OCI-LY1 (cell line): ENCODE measurements at regions not wholly inside any gene's neighbourhood (a gene's known extent, or its start where the extent isn't known, plus 50 kb on each side); places are given as distances from the start of the nearest gene placed in this dataset.

Experiments used
- H2AFZ ChIP-seq: fragments of 200-600 bp; sonication (generic), shearing (Covaris generic); 2 replicates; pipeline ENCODE4 v1.6.0; 2014; ENCODE audit warnings: antibody characterized with exemption, mild to moderate bottlenecking, low read length
- H3F3A ChIP-seq: fragments of 200-600 bp; sonication (generic), shearing (Covaris generic); 2 replicates; pipeline ENCODE4 v1.6.0; 2014; ENCODE audit warnings: mild to moderate bottlenecking, antibody characterized with exemption, low read length, moderate library complexity; ENCODE audit not compliant: insufficient read depth
- H3K27ac ChIP-seq: fragments of 200-600 bp; sonication (generic); 2 replicates; pipeline ENCODE4 v1.5.1; 2014; ENCODE audit warnings: low read length, mixed run types, mild to moderate bottlenecking, low read depth; ENCODE audit not compliant: poor library complexity, severe bottlenecking
- H3K27me3 ChIP-seq: fragments of 200-600 bp; sonication (generic); 2 replicates; pipeline ENCODE4 v1.6.0; 2014; ENCODE audit warnings: antibody characterized with exemption, mild to moderate bottlenecking, low read length, moderate library complexity; ENCODE audit not compliant: insufficient read depth
- H3K36me3 ChIP-seq: fragments of 200-600 bp; sonication (generic); 2 replicates; pipeline ENCODE4 v1.6.1; 2014; ENCODE audit warnings: mild to moderate bottlenecking, antibody characterized with exemption, low read length, moderate library complexity, mixed read lengths; ENCODE audit not compliant: insufficient read depth
- H3K4me1 ChIP-seq: fragments of 200-600 bp; sonication (generic); 2 replicates; pipeline ENCODE4 v1.5.1; 2014; ENCODE audit warnings: mild to moderate bottlenecking, low read length, moderate library complexity; ENCODE audit not compliant: insufficient read depth, severe bottlenecking
- H3K4me2 ChIP-seq: fragments of 200-600 bp; sonication (generic), shearing (Covaris generic); 2 replicates; pipeline ENCODE4 v1.6.1; 2014; ENCODE audit warnings: low read length
- H3K4me3 ChIP-seq: fragments of 200-600 bp; sonication (generic); 2 replicates; pipeline ENCODE4 v1.5.1; 2014; ENCODE audit warnings: low read length, low read depth, mild to moderate bottlenecking, mixed read lengths; ENCODE audit not compliant: poor library complexity, severe bottlenecking
- H3K79me2 ChIP-seq: fragments of 200-600 bp; shearing (Covaris generic); 2 replicates; pipeline ENCODE4 v1.6.1; 2016; ENCODE audit warnings: mixed run types, low read length, mixed read lengths; ENCODE audit not compliant: insufficient read depth
- H3K9ac ChIP-seq: fragments of 200-600 bp; sonication (generic), shearing (Covaris generic); 2 replicates; pipeline ENCODE4 v1.6.1; 2014; ENCODE audit warnings: mild to moderate bottlenecking, low read length, mixed read lengths
- H3K9me2 ChIP-seq: fragments of 200-600 bp; sonication (generic), shearing (Covaris generic); 2 replicates; pipeline ENCODE4 v1.6.1; 2014; ENCODE audit warnings: low read depth, mild to moderate bottlenecking, low read length, mixed read lengths
- H3K9me3 ChIP-seq: fragments of 200-600 bp; shearing (Covaris generic); 2 replicates; pipeline ENCODE4 v1.6.1; 2014; ENCODE audit warnings: low read length, mixed read lengths
- H4K20me1 ChIP-seq: fragments of 200-600 bp; sonication (generic), shearing (Covaris generic); 2 replicates; pipeline ENCODE4 v1.6.0; 2016; ENCODE audit warnings: mild to moderate bottlenecking, low read length; ENCODE audit not compliant: insufficient read depth
- CTCF ChIP-seq: fragments of 200-600 bp; sonication (generic), shearing (Covaris generic); IDR thresholded peaks from 2 replicates; pipeline ENCODE4 v1.5.1; 2017; ENCODE audit warnings: mild to moderate bottlenecking, antibody characterized with exemption, low read length, moderate library complexity, mixed read lengths
- EZH2 ChIP-seq: fragments of 200-600 bp; sonication (generic), shearing (Covaris generic); IDR thresholded peaks from 2 replicates; pipeline ENCODE4 v1.8.0; 2017; ENCODE audit warnings: borderline replicate concordance, mixed run types, mild to moderate bottlenecking, antibody characterized with exemption, low read length, moderate library complexity, mixed read lengths

GRCh38 chr5:120251898-120252297 is 212.2 kb upstream of the PRR16 start:
- no peak for TF ChIP-seq EZH2
- TF ChIP-seq CTCF: no peak
- Histone ChIP-seq H3K79me2 (no peaks in the 10 kb centered on the region), H3K9me3 (no peaks in the 10 kb centered on the region), H3K4me1 (no peaks in the 10 kb centered on the region), H4K20me1 (no peaks in the 10 kb centered on the region), H3K27me3 (no peaks in the 10 kb centered on the region), H3F3A (no peaks in the 10 kb centered on the region), H3K36me3 (no peaks in the 10 kb centered on the region), H3K9me2 (no peaks in the 10 kb centered on the region), H3K4me3 (no peak overlapping the region), H3K4me2 (no peak overlapping the region), H2AFZ (no peak overlapping the region), H3K9ac (no peak overlapping the region), H3K27ac (no peak overlapping the region)

- no peak overlapping the region for H3K4me2 ChIP-seq
- no peaks in the 10 kb centered on the region for H3K4me1 ChIP-seq
- no peak overlapping the region for H3K4me3 ChIP-seq
- H4K20me1 ChIP-seq: no peaks in the 10 kb centered on the region
- H3K27ac ChIP-seq: no peak overlapping the region
- no peak for TF ChIP-seq EZH2
- TF ChIP-seq CTCF: no peak
- no peaks in the 10 kb centered on the region for H3F3A ChIP-seq
- H3K9me3 ChIP-seq: no peaks in the 10 kb centered on the region
- H3K9me2 ChIP-seq: no peaks in the 10 kb centered on the region
- no peaks in the 10 kb centered on the region for H3K79me2 ChIP-seq
- H3K27me3 ChIP-seq: no peaks in the 10 kb centered on the region
- no peaks in the 10 kb centered on the region for H3K36me3 ChIP-seq
- no peak overlapping the region for H2AFZ ChIP-seq
- no peak overlapping the region for H3K9ac ChIP-seq
Observed at GRCh38 chr5:120252839-120253238, 211.3 kb upstream of the PRR16 start.

- no peaks in the 10 kb centered on the region for H3K9me3 ChIP-seq
- TF ChIP-seq CTCF (no peak), EZH2 (no peak)
- no peaks in the 10 kb centered on the region for H3F3A ChIP-seq
- H3K27me3 ChIP-seq: no peaks in the 10 kb centered on the region
- no peaks in the 10 kb centered on the region for H3K79me2 ChIP-seq
- no peak overlapping the region for H3K27ac ChIP-seq
- H3K4me1 ChIP-seq: no peaks in the 10 kb centered on the region
- no peaks in the 10 kb centered on the region for H3K36me3 ChIP-seq
- H3K4me3 ChIP-seq: no peak overlapping the region
- H3K9me2 ChIP-seq: no peaks in the 10 kb centered on the region
- H4K20me1 ChIP-seq: no peaks in the 10 kb centered on the region
- no peak overlapping the region for H3K4me2 ChIP-seq
- H2AFZ ChIP-seq: no peak overlapping the region
- no peak overlapping the region for H3K9ac ChIP-seq
Observed at GRCh38 chr5:120254385-120254784, 209.7 kb upstream of the PRR16 start.
